Activated CD4-positive, alpha-beta T cell treated with anti-CD3 and anti-CD28 coated beads for 36 hours (primary cell): ENCODE measurements at regions not wholly inside any gene's neighbourhood (a gene's known extent, or its start where the extent isn't known, plus 50 kb on each side); places are given as distances from the start of the nearest gene placed in this dataset.

Source experiments
- ATAC-seq: fragments of 200-7000 bp; cut with Tn5 transposase; one replicate; pipeline ENCODE4 v1.10.0; 2021; ENCODE audit warnings: mild to moderate bottlenecking, moderate library complexity
- CTCF ChIA-PET: fragments of 350-600 bp; sonication (Branson Sonifier 250); formaldehyde crosslinking; loops from one replicate; lab custom pipeline; 2021; ENCODE audit warnings: antibody characterized with exemption; lab: Charles Lee
- POLR2A ChIA-PET: fragments of 350-600 bp; sonication (Branson Sonifier 250); formaldehyde crosslinking; loops from one replicate; lab custom pipeline; 2021; ENCODE audit warnings: antibody characterized with exemption, inconsistent platforms; lab: Charles Lee
- DNase-seq: peaks from one replicate; pipeline ENCODE4 v3.0.0-alpha.2; 2020
- H3K27ac Mint-ChIP-seq: one replicate; pipeline ENCODE4 v1.8.0; 2021; ENCODE audit warnings: mixed read lengths
- H3K27me3 Mint-ChIP-seq: one replicate; pipeline ENCODE4 v1.8.0; 2021; ENCODE audit warnings: mixed read lengths
- H3K36me3 Mint-ChIP-seq: one replicate; pipeline ENCODE4 v1.8.0; 2021; ENCODE audit warnings: low read depth, mixed read lengths
- H3K4me1 Mint-ChIP-seq: one replicate; pipeline ENCODE4 v1.8.0; 2021; ENCODE audit warnings: mixed read lengths
- H3K4me3 Mint-ChIP-seq: one replicate; pipeline ENCODE4 v1.8.0; 2021; ENCODE audit warnings: mild to moderate bottlenecking, moderate library complexity, mixed read lengths
- H3K9me3 Mint-ChIP-seq: one replicate; pipeline ENCODE4 v1.8.0; 2021; ENCODE audit warnings: low read depth, mixed read lengths
- intact Hi-C, 2 experiments: fragments of 100-400 bp; cut with DNase I in 1 of 2; cut with micrococcal nuclease in 1 of 2; formaldehyde crosslinking; loops; one replicate each; pipeline versions ENCODE4 v1.14.2 to v1.15.1; 2022 to 2024; cut with DNase I, micrococcal nuclease

- no peak overlapping the region for H3K4me3 Mint-ChIP-seq
- DNase-seq (no peak), ATAC-seq (no peak)
- H3K9me3 Mint-ChIP-seq = no peaks in the 10 kb centered on the region
- intact Hi-C loops = no loop called here
- H3K36me3 Mint-ChIP-seq = no peaks in the 10 kb centered on the region
- H3K27me3 Mint-ChIP-seq = no peaks in the 10 kb centered on the region
- no peak overlapping the region for H3K27ac Mint-ChIP-seq
- H3K4me1 Mint-ChIP-seq = no peaks in the 10 kb centered on the region
- POLR2A ChIA-PET = no interaction called here
- CTCF ChIA-PET = interaction anchor here (0.6 kb wide), 1 partner anchor 339 kb away, joined by 3 read pairs; no protein-coding TSS in a partner anchor
These were observed 269.0 kb upstream of the SLC39A10 start for GRCh38 chr2:195388028-195388427.

GRCh38 chr2:195382186-195382585, 274.8 kb upstream of the SLC39A10 start:
- Mint-ChIP-seq H3K4me1 (peaks cover 9% of the 10 kb centered on the region), H3K27me3 (no peaks in the 10 kb centered on the region), H3K4me3 (no peak overlapping the region), H3K36me3 (no peaks in the 10 kb centered on the region), H3K27ac (peak overlapping the region; percentile 18), H3K9me3 (no peaks in the 10 kb centered on the region)
- DNase-seq (peak; percentile 18), ATAC-seq (peak; percentile 78)
- intact Hi-C loops = no loop called here
- CTCF ChIA-PET = no interaction called here
- POLR2A ChIA-PET = no interaction called here

- Mint-ChIP-seq H3K9me3 (peaks cover 7% of the 10 kb centered on the region), H3K4me1 (peaks cover 5% of the 10 kb centered on the region), H3K4me3 (no peak overlapping the region), H3K36me3 (peaks cover 7% of the 10 kb centered on the region), H3K27me3 (no peaks in the 10 kb centered on the region), H3K27ac (no peak overlapping the region)
- ATAC-seq (no peak), DNase-seq (no peak)
- POLR2A ChIA-PET = no interaction called here
- CTCF ChIA-PET = no interaction called here
- intact Hi-C loops = no loop called here
These were observed 286.7 kb upstream of the SLC39A10 start for GRCh38 chr2:195370167-195370943.

- peaks cover 13% of the 10 kb centered on the region for H3K36me3 Mint-ChIP-seq
- H3K9me3 Mint-ChIP-seq = peaks cover 17% of the 10 kb centered on the region
- intact Hi-C loops = no loop called here
- H3K27me3 Mint-ChIP-seq = no peaks in the 10 kb centered on the region
- peaks cover 17% of the 10 kb centered on the region for H3K4me1 Mint-ChIP-seq
- no peak for ATAC-seq
- no peak for DNase-seq
- no peak overlapping the region for H3K27ac Mint-ChIP-seq
- H3K4me3 Mint-ChIP-seq = no peak overlapping the region
- ChIA-PET POLR2A (no interaction called here), CTCF (no interaction called here)
These were observed 287.8 kb upstream of the SLC39A10 start for GRCh38 chr2:195369218-195369587.

- ATAC-seq (no peak), DNase-seq (no peak)
- no peaks in the 10 kb centered on the region for H3K27me3 Mint-ChIP-seq
- intact Hi-C loops = no loop called here
- H3K4me3 Mint-ChIP-seq = no peak overlapping the region
- H3K9me3 Mint-ChIP-seq = peaks cover 17% of the 10 kb centered on the region
- POLR2A ChIA-PET = no interaction called here
- H3K27ac Mint-ChIP-seq = no peak overlapping the region
- H3K36me3 Mint-ChIP-seq = peaks cover 13% of the 10 kb centered on the region
- CTCF ChIA-PET = no interaction called here
- H3K4me1 Mint-ChIP-seq = peaks cover 17% of the 10 kb centered on the region
These were observed 288.5 kb upstream of the SLC39A10 start for GRCh38 chr2:195368249-195369217.

GRCh38 chr2:195367809-195368208, 289.2 kb upstream of the SLC39A10 start:
- intact Hi-C loops = no loop called here
- Mint-ChIP-seq H3K4me3 (no peak overlapping the region), H3K27ac (no peak overlapping the region), H3K27me3 (no peaks in the 10 kb centered on the region), H3K36me3 (peaks cover 13% of the 10 kb centered on the region), H3K9me3 (peaks cover 17% of the 10 kb centered on the region), H3K4me1 (peaks cover 17% of the 10 kb centered on the region)
- CTCF ChIA-PET = no interaction called here
- ATAC-seq (no peak), DNase-seq (no peak)
- POLR2A ChIA-PET = no interaction called here

- Mint-ChIP-seq H3K27me3 (no peaks in the 10 kb centered on the region), H3K36me3 (peaks cover 13% of the 10 kb centered on the region), H3K4me3 (no peak overlapping the region), H3K4me1 (peaks cover 31% of the 10 kb centered on the region), H3K27ac (peak overlapping the region; percentile 68), H3K9me3 (peaks cover 20% of the 10 kb centered on the region)
- ChIA-PET CTCF (interaction anchor here (0.9 to 1.7 kb wide), 4 partner anchors 22 to 296 kb away, joined by 3 to 6 read pairs (median 4); no protein-coding TSS in a partner anchor), POLR2A (interaction anchor here (1.0 kb wide), 1 partner anchor 197 kb away, joined by 4 read pairs; no protein-coding TSS in a partner anchor)
- DNase-seq (peak; percentile 17), ATAC-seq (peak; percentile 70)
- intact Hi-C loops = loop anchor here in 1 of 2 experiments (5.0 kb wide), 2 partner anchors 198 to 293 kb away; partner anchors contain the start of gene SLC39A10
These were observed 292.7 kb upstream of the SLC39A10 start for GRCh38 chr2:195364015-195364965.

- intact Hi-C loops = loop anchor here in 1 of 2 experiments (5.0 kb wide), 2 partner anchors 199 to 294 kb away; partner anchors contain the start of gene SLC39A10
- peaks cover 20% of the 10 kb centered on the region for H3K9me3 Mint-ChIP-seq
- H3K4me1 Mint-ChIP-seq = peaks cover 38% of the 10 kb centered on the region
- ChIA-PET CTCF (interaction anchor here (0.9 to 1.7 kb wide), 4 partner anchors 23 to 296 kb away, joined by 3 to 6 read pairs (median 4); no protein-coding TSS in a partner anchor), POLR2A (interaction anchor here (1.0 kb wide), 1 partner anchor 198 kb away, joined by 4 read pairs; no protein-coding TSS in a partner anchor)
- H3K4me3 Mint-ChIP-seq = no peak overlapping the region
- no peak for ATAC-seq
- H3K27ac Mint-ChIP-seq = no peak overlapping the region
- DNase-seq = no peak
- no peaks in the 10 kb centered on the region for H3K27me3 Mint-ChIP-seq
- peaks cover 13% of the 10 kb centered on the region for H3K36me3 Mint-ChIP-seq
These were observed 293.5 kb upstream of the SLC39A10 start for GRCh38 chr2:195363496-195363895.

GRCh38 chr2:195360242-195360641, 296.8 kb upstream of the SLC39A10 start:
- intact Hi-C loops = loop anchor here (2.0 to 5.0 kb wide), 3 partner anchors 173 to 297 kb away; partner anchors contain the start of gene SLC39A10 (in 1 of the 2)
- peak overlapping the region; percentile 9 for H3K4me3 Mint-ChIP-seq
- peaks cover 15% of the 10 kb centered on the region for H3K9me3 Mint-ChIP-seq

GRCh38 chr2:195359043-195359735, 297.8 kb upstream of the SLC39A10 start:
- Mint-ChIP-seq H3K27me3 (no peaks in the 10 kb centered on the region), H3K9me3 (peaks cover 6% of the 10 kb centered on the region), H3K4me1 (peaks cover 24% of the 10 kb centered on the region), H3K27ac (no peak overlapping the region), H3K36me3 (no peaks in the 10 kb centered on the region), H3K4me3 (no peak overlapping the region)
- no peak for DNase-seq
- ChIA-PET CTCF (interaction anchor here (0.7 to 1.2 kb wide), 4 partner anchors 18 to 535 kb away, joined by 3 to 6 read pairs (median 3); no protein-coding TSS in a partner anchor), POLR2A (no interaction called here)
- peak; percentile 42 for ATAC-seq
- intact Hi-C loops = no loop called here

More at GRCh38 chr2:195360242-195360641, 296.8 kb upstream of the SLC39A10 start:
- ATAC-seq = peak; percentile 74
- DNase-seq = peak; percentile 17
- Mint-ChIP-seq H3K4me1 (peaks cover 35% of the 10 kb centered on the region), H3K27me3 (no peaks in the 10 kb centered on the region), H3K27ac (peak overlapping the region; percentile 32), H3K36me3 (peaks cover 5% of the 10 kb centered on the region)
- CTCF ChIA-PET = interaction anchor here (1.2 kb wide), 1 partner anchor 300 kb away, joined by 6 read pairs; no protein-coding TSS in a partner anchor
- POLR2A ChIA-PET = interaction anchor here (1.1 kb wide), 1 partner anchor 297 kb away, joined by 7 read pairs; the partner anchor contains the start of gene SLC39A10
